SK-N-SH (cell line): ENCODE measurements at regions not wholly inside any gene's neighbourhood (a gene's known extent, or its start where the extent isn't known, plus 50 kb on each side); places are given as distances from the start of the nearest gene placed in this dataset.

Source experiments
- CTCF ChIA-PET: fragments of 300-600, 350-600 bp; formaldehyde crosslinking; extraction: SDS; loops from one replicate; lab custom pipeline; 2021; lab: Yijun Ruan, JAX
- POLR2A ChIA-PET: fragments of 350-600 bp; sonication (Branson Sonifier 250); formaldehyde crosslinking; extraction: SDS; loops from one replicate; lab custom pipeline; 2020; ENCODE audit warnings: antibody characterized with exemption, inconsistent platforms; lab: Yijun Ruan, JAX
- DNase-seq: peaks from one replicate; pipeline ENCODE4 v3.0.0; 2012
- H2AFZ ChIP-seq: fragments of 200-600 bp; sonication (generic); 2 replicates; pipeline ENCODE4 v1.8.1; 2016; ENCODE audit warnings: antibody characterized with exemption, mild to moderate bottlenecking, low read depth
- H3F3A ChIP-seq: fragments of 200-600 bp; sonication (generic); replicated peaks from 2 replicates; pipeline ENCODE3; 2016; ENCODE audit warnings: antibody characterized with exemption, mild to moderate bottlenecking; ENCODE audit not compliant: insufficient read depth
- H3K27ac ChIP-seq, 2 experiments: fragments of 200-500 bp in 1 of 2; fragments of 200-600 bp in 1 of 2; sonication (Bioruptor generic) in 1 of 2; sonication (generic), shearing (Covaris generic) in 1 of 2; 2 replicates each; pipeline versions ENCODE4 v1.5.1 to v1.6.1; 2014 to 2016; ENCODE audit warnings: low read depth in 2 of 2, inconsistent platforms in 1 of 2, low read length in 1 of 2, mild to moderate bottlenecking in 1 of 2, mixed read lengths in 1 of 2
- H3K27me3 ChIP-seq: fragments of 200-600 bp; sonication (generic), shearing (Covaris generic); 2 replicates; pipeline ENCODE4 v1.6.1; 2016; ENCODE audit warnings: mixed run types; ENCODE audit not compliant: insufficient read depth
- H3K36me3 ChIP-seq, 2 experiments: fragments of 200-500 bp in 1 of 2; fragments of 200-600 bp in 1 of 2; sonication (Bioruptor generic) in 1 of 2; sonication (generic) in 1 of 2; replicated peaks in 1 of 2; 2 replicates each; pipeline versions ENCODE3 to v1.5.1; 2014 to 2016; ENCODE audit warnings: low read length in 1 of 2, mild to moderate bottlenecking in 1 of 2; ENCODE audit not compliant: insufficient read depth in 2 of 2, control insufficient read depth in 1 of 2
- H3K4me1 ChIP-seq, 2 experiments: fragments of 200-500 bp in 1 of 2; fragments of 200-600 bp in 1 of 2; sonication (Bioruptor generic) in 1 of 2; sonication (generic), shearing (Covaris generic) in 1 of 2; 2 replicates each; pipeline versions ENCODE4 v1.5.1 to v1.6.1; 2014 to 2016; ENCODE audit warnings: low read depth in 1 of 2, low read length in 1 of 2, mixed run types in 1 of 2; ENCODE audit not compliant: insufficient read depth in 2 of 2, control insufficient read depth in 1 of 2
- H3K4me2 ChIP-seq: fragments of 200-600 bp; sonication (generic), shearing (Covaris generic); 2 replicates; pipeline ENCODE4 v1.6.1; 2017; ENCODE audit warnings: mixed run types
- H3K4me3 ChIP-seq, 2 experiments: fragments of 200-500 bp in 1 of 2; fragments of 200-600 bp in 1 of 2; sonication (Bioruptor generic) in 1 of 2; sonication (generic), shearing (Covaris generic) in 1 of 2; 2 replicates each; pipeline versions ENCODE4 v1.5.1 to v1.8.1; 2014 to 2016; ENCODE audit warnings: low read depth in 2 of 2, inconsistent platforms in 1 of 2, low read length in 1 of 2, mild to moderate bottlenecking in 1 of 2, mixed read lengths in 1 of 2, moderate library complexity in 1 of 2
- H3K79me2 ChIP-seq: fragments of 200-600 bp; sonication (generic); 2 replicates; pipeline ENCODE4 v1.8.1; 2017; ENCODE audit warnings: mild to moderate bottlenecking; ENCODE audit not compliant: insufficient read depth
- H3K9ac ChIP-seq: fragments of 200-600 bp; sonication (generic); 2 replicates; pipeline ENCODE4 v1.6.1; 2017; ENCODE audit warnings: mixed run types
- H3K9me2 ChIP-seq: fragments of 200-600 bp; sonication (generic); 2 replicates; pipeline ENCODE4 v1.6.1; 2017; ENCODE audit warnings: mixed run types
- H3K9me3 ChIP-seq: fragments of 200-600 bp; sonication (generic); 2 replicates; pipeline ENCODE4 v1.6.1; 2017; ENCODE audit warnings: mixed run types, mild to moderate bottlenecking, moderate library complexity
- H4K20me1 ChIP-seq: fragments of 200-600 bp; sonication (generic); 2 replicates; pipeline ENCODE4 v1.6.1; 2017; ENCODE audit warnings: mild to moderate bottlenecking, mixed run types; ENCODE audit not compliant: insufficient read depth
- CHD2 ChIP-seq: fragments of 150-350 bp; IDR thresholded peaks from 2 replicates; pipeline ENCODE4 v1.6.1; 2018; ENCODE audit warnings: low read length; ENCODE audit not compliant: partially characterized antibody
- ELF1 ChIP-seq: IDR thresholded peaks from 2 replicates; pipeline ENCODE4 v1.4.0; 2012
- EP300 ChIP-seq, 2 experiments: IDR thresholded peaks; 2 replicates each; pipeline versions ENCODE4 v1.4.0 to v1.6.1; 2012; ENCODE audit warnings: borderline replicate concordance in 1 of 2, low read depth in 1 of 2, low read length in 1 of 2
- FOXJ3 ChIP-seq: sonication (generic); formaldehyde crosslinking; IDR thresholded peaks from 2 replicates; pipeline ENCODE4 v1.5.1; 2020; ENCODE audit warnings: mild to moderate bottlenecking, missing genetic modification reagents
- GABPA ChIP-seq: IDR thresholded peaks from 2 replicates; pipeline ENCODE4 v1.4.0; 2012; ENCODE audit warnings: low read depth, mild to moderate bottlenecking
- IRF3 ChIP-seq: fragments of 150-350 bp; IDR thresholded peaks from 2 replicates; pipeline ENCODE4 v1.6.1; 2016; ENCODE audit warnings: mild to moderate bottlenecking, low read depth, low read length
- JUND ChIP-seq: IDR thresholded peaks from 2 replicates; pipeline ENCODE4 v1.4.0; 2012
- MXI1 ChIP-seq: IDR thresholded peaks from 2 replicates; pipeline ENCODE4 v1.6.1; 2012; ENCODE audit warnings: mild to moderate bottlenecking, low read depth, low read length, improper control_type of control experiment
- NFIC ChIP-seq: IDR thresholded peaks from 2 replicates; pipeline ENCODE4 v1.4.0; 2012; ENCODE audit warnings: borderline replicate concordance
- NRF1 ChIP-seq: IDR thresholded peaks from 2 replicates; pipeline ENCODE4 v1.6.1; 2012; ENCODE audit warnings: low read depth, mild to moderate bottlenecking, low read length
- POLR2AphosphoS5 ChIP-seq: IDR thresholded peaks from 2 replicates; pipeline ENCODE4 v1.6.1; 2012; ENCODE audit warnings: low read depth, low read length
- RAD21 ChIP-seq: IDR thresholded peaks from 2 replicates; pipeline ENCODE4 v1.6.1; 2012; ENCODE audit warnings: mild to moderate bottlenecking, low read length
- RCOR1 ChIP-seq: fragments of 150-350 bp; IDR thresholded peaks from 2 replicates; pipeline ENCODE4 v1.6.1; 2017; ENCODE audit warnings: antibody characterized with exemption, low read length
- REST ChIP-seq: IDR thresholded peaks from 2 replicates; pipeline ENCODE4 v1.6.1; 2012; ENCODE audit warnings: mild to moderate bottlenecking, low read depth, low read length, moderate library complexity
- RXRA ChIP-seq: IDR thresholded peaks from 2 replicates; pipeline ENCODE4 v1.4.0; 2012; ENCODE audit warnings: low read depth, mild to moderate bottlenecking, borderline replicate concordance
- SMC3 ChIP-seq: IDR thresholded peaks from 2 replicates; pipeline ENCODE4 v1.6.1; 2012; ENCODE audit warnings: low read depth, low read length, improper control_type of control experiment
- TEAD4 ChIP-seq: IDR thresholded peaks from 2 replicates; pipeline ENCODE4 v1.4.0; 2012; ENCODE audit warnings: mild to moderate bottlenecking, borderline replicate concordance; ENCODE audit not compliant: insufficient read depth
- YY1 ChIP-seq: IDR thresholded peaks from 2 replicates; pipeline ENCODE4 v1.4.0; 2012; ENCODE audit warnings: low read depth, mild to moderate bottlenecking
- WGBS: methylation state at CpG from one replicate; pipeline ENCODE4 v1.1.6; 2017; ENCODE audit warnings: low lambda C conversion rate; 5-methylcytosine and 5-hydroxymethylcytosine counted together

DNA sequence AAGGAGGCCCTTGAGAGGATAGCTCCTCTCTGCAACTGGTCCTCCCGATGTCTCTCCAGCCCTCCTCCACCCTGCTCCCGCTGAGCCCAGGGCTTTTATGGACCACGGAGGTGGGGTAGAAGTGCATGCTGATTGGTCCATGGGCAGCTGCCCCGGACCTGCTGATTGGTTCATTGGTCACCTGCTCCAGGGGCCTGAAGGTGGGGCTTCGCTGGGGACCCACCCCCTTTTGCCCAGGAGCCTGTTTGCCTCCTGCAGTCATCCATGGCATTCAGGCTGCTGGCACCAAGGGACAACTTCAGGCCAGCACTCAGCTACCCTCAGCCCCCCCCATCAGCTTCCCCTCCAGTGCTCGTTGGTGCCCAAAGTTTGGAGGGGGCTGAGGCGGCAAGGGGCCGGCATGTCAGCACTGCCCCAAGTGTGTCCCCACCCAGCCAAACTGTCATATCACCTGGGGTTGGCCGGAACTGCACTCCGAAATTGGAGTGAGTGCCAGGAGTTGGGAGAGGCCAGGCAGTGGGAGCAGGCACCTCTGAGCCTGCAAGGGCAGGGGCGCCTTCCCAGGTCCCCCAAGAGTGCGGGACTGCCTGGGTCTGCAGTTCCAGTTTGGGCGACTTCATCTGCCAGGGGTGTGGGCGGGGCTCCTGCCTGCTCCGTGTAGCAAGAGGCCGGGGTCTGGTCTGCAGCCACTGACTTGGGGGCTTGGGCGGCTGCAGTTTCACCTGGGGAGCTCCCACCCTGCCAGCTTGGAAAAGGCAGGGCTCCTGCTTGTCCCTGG is 288.9 kb downstream of the RDH14 start:
- Histone ChIP-seq H3F3A (no peaks in the 10 kb centered on the region), H3K9ac (no peak overlapping the region), H3K4me3 (no peak overlapping the region), H3K4me2 (no peak overlapping the region), H3K9me2 (no peaks in the 10 kb centered on the region), H3K27me3 (no peaks in the 10 kb centered on the region; the same call in 1 of the 2 replicates), H3K36me3 (no peaks in the 10 kb centered on the region), H4K20me1 (no peaks in the 10 kb centered on the region), H3K27ac (no peak overlapping the region), H3K9me3 (no peaks in the 10 kb centered on the region), H2AFZ (no peak overlapping the region), H3K79me2 (no peaks in the 10 kb centered on the region), H3K4me1 (no peaks in the 10 kb centered on the region)
- CTCF ChIA-PET = interaction anchor here (0.8 kb wide), 1 partner anchor 221 kb away, joined by 3 read pairs; no protein-coding TSS in a partner anchor
- DNase-seq = no peak
- TF ChIP-seq TEAD4 = no peak
- no peak for TF ChIP-seq IRF3
- TF ChIP-seq FOXJ3 = no peak
- no peak for TF ChIP-seq EP300 (IDR thresholded peaks at IDR 0.05; ENCODE audit: borderline replicate concordance in 1 of 2, low read depth in 1 of 2, low read length in 1 of 2)
- no peak for TF ChIP-seq POLR2AphosphoS5
- TF ChIP-seq REST = no peak
- TF ChIP-seq RXRA = no peak
- no peak for TF ChIP-seq NFIC
- TF ChIP-seq NRF1 = no peak
- no peak for TF ChIP-seq RAD21
- no peak for TF ChIP-seq CHD2
- no peak for TF ChIP-seq SMC3
- no peak for TF ChIP-seq GABPA
- no peak for TF ChIP-seq RCOR1
- no peak for TF ChIP-seq YY1
- TF ChIP-seq JUND = no peak
- no peak for TF ChIP-seq ELF1
- TF ChIP-seq MXI1 = no peak
- WGBS = 5% methylated on average over 10 of the region's 17 CpGs
- POLR2A ChIA-PET = no interaction called here
